GM23338 (cell line): ENCODE measurements at regions not wholly inside any gene's neighbourhood (a gene's known extent, or its start where the extent isn't known, plus 50 kb on each side); places are given as distances from the start of the nearest gene placed in this dataset.

Experiments
- ATAC-seq: fragments of 200-7000 bp; cut with Tn5 transposase; 3 replicates; pipeline ENCODE4 v1.9.1; 2020
- DNase-seq: peaks from one replicate; pipeline ENCODE4 v3.0.0-alpha.2; 2015; ENCODE audit warnings: low spot score
- H2AFZ ChIP-seq: fragments of 200-600 bp; sonication (generic); 2 replicates; pipeline ENCODE4 v1.8.0; 2016; ENCODE audit warnings: antibody characterized with exemption, mild to moderate bottlenecking, moderate library complexity
- H3F3A ChIP-seq: fragments of 200-600 bp; sonication (generic); replicated peaks from 2 replicates; pipeline ENCODE4 v1.8.0; 2017; ENCODE audit warnings: antibody characterized with exemption, mixed run types, low read depth
- H3K27ac ChIP-seq: fragments of 200-600 bp; sonication (generic); 2 replicates; pipeline ENCODE4 v1.6.1; 2016; ENCODE audit warnings: low read depth
- H3K27me3 ChIP-seq: fragments of 200-600 bp; sonication (generic); 2 replicates; pipeline ENCODE4 v1.8.0; 2016; ENCODE audit warnings: mild to moderate bottlenecking, mixed run types, moderate library complexity; ENCODE audit not compliant: insufficient read depth
- H3K36me3 ChIP-seq: fragments of 200-600 bp; sonication (generic); 2 replicates; pipeline ENCODE4 v1.8.0; 2016; ENCODE audit warnings: mild to moderate bottlenecking; ENCODE audit not compliant: insufficient read depth
- H3K4me1 ChIP-seq: fragments of 200-600 bp; sonication (generic); 2 replicates; pipeline ENCODE4 v1.8.0; 2016; ENCODE audit warnings: mild to moderate bottlenecking, moderate library complexity; ENCODE audit not compliant: insufficient read depth
- H3K4me2 ChIP-seq: fragments of 200-600 bp; sonication (generic); 2 replicates; pipeline ENCODE4 v1.7.1; 2017; ENCODE audit warnings: mixed run types
- H3K4me3 ChIP-seq: fragments of 200-600 bp; sonication (generic); 2 replicates; pipeline ENCODE4 v1.6.1; 2016; ENCODE audit warnings: mixed run types
- H3K79me2 ChIP-seq: fragments of 200-600 bp; sonication (generic); replicated peaks from 2 replicates; pipeline ENCODE4 v1.8.0; 2017; ENCODE audit warnings: mild to moderate bottlenecking; ENCODE audit not compliant: insufficient read depth
- H3K9me2 ChIP-seq: fragments of 200-600 bp; sonication (generic); 2 replicates; pipeline ENCODE4 v1.8.0; 2017; ENCODE audit not compliant: insufficient read depth
- H4K20me1 ChIP-seq: fragments of 200-600 bp; sonication (generic); replicated peaks from 2 replicates; pipeline ENCODE4 v1.8.0; 2017; ENCODE audit warnings: mild to moderate bottlenecking; ENCODE audit not compliant: insufficient read depth
- H3K27ac Mint-ChIP-seq: 2 replicates; pipeline ENCODE4 v1.8.0; 2020; ENCODE audit warnings: inconsistent platforms, mild to moderate bottlenecking, moderate library complexity, mixed read lengths
- H3K27me3 Mint-ChIP-seq: 3 replicates; pipeline ENCODE4 v1.8.0; 2022; ENCODE audit warnings: low read depth, mild to moderate bottlenecking, moderate library complexity, mixed read lengths, inconsistent platforms; ENCODE audit not compliant: insufficient read depth, poor library complexity
- H3K36me3 Mint-ChIP-seq: 3 replicates; pipeline ENCODE4 v1.8.0; 2021; ENCODE audit warnings: low read depth, mild to moderate bottlenecking, inconsistent platforms, moderate library complexity, mixed read lengths
- H3K4me1 Mint-ChIP-seq: 3 replicates; pipeline ENCODE4 v1.8.0; 2020; ENCODE audit warnings: mild to moderate bottlenecking, inconsistent platforms, mixed read lengths
- H3K4me3 Mint-ChIP-seq: 3 replicates; pipeline ENCODE4 v1.8.0; 2021; ENCODE audit warnings: moderate library complexity, mild to moderate bottlenecking, inconsistent platforms, mixed read lengths
- H3K9me3 Mint-ChIP-seq: 3 replicates; pipeline ENCODE4 v1.8.0; 2020; ENCODE audit warnings: moderate library complexity, mild to moderate bottlenecking, inconsistent platforms, mixed read lengths
- CREB1 ChIP-seq: fragments of 250-450 bp; sonication (Bioruptor Pico); IDR thresholded peaks from 2 replicates; pipeline ENCODE4 v1.5.0; 2020; ENCODE audit warnings: low read depth, mild to moderate bottlenecking, moderate library complexity
- EZH2 ChIP-seq: fragments of 200-600 bp; sonication (generic); IDR thresholded peaks from one replicate; pipeline ENCODE4 v1.8.0; 2017; ENCODE audit warnings: antibody characterized with exemption, mild to moderate bottlenecking, low read depth; ENCODE audit not compliant: unreplicated experiment
- EZH2phosphoT487 ChIP-seq: fragments of 200-600 bp; sonication (generic); IDR thresholded peaks from one replicate; pipeline ENCODE4 v1.8.1; 2018; ENCODE audit warnings: antibody characterized with exemption; ENCODE audit not compliant: unreplicated experiment
- NANOG ChIP-seq: IDR thresholded peaks from 2 replicates; pipeline ENCODE4 v1.6.1; 2016; ENCODE audit warnings: antibody characterized with exemption, borderline replicate concordance
- STAT1 ChIP-seq: IDR thresholded peaks from one replicate; pipeline ENCODE4 v1.6.1; 2016; ENCODE audit warnings: antibody characterized with exemption; ENCODE audit not compliant: unreplicated experiment
- ZNF114 ChIP-seq: fragments of 250-450 bp; sonication (Bioruptor Pico); IDR thresholded peaks from 2 replicates; pipeline ENCODE4 v1.5.0; 2020; ENCODE audit warnings: mild to moderate bottlenecking, moderate library complexity
- ZNF331 ChIP-seq: fragments of 250-450 bp; sonication (Bioruptor Pico); IDR thresholded peaks from 2 replicates; pipeline ENCODE4 v1.5.0; 2020; ENCODE audit warnings: low read depth, mild to moderate bottlenecking, moderate library complexity
- TF ChIP-seq, protein P1 (sequence below): fragments of 250-450 bp; sonication (Bioruptor Pico); IDR thresholded peaks from 2 replicates; pipeline ENCODE4 v1.5.0; 2020; ENCODE audit warnings: mild to moderate bottlenecking, moderate library complexity
- TF ChIP-seq, protein P2 (sequence below): IDR thresholded peaks from one replicate; pipeline ENCODE4 v1.6.1; 2018; ENCODE audit warnings: antibody characterized with exemption; ENCODE audit not compliant: unreplicated experiment

DNA sequence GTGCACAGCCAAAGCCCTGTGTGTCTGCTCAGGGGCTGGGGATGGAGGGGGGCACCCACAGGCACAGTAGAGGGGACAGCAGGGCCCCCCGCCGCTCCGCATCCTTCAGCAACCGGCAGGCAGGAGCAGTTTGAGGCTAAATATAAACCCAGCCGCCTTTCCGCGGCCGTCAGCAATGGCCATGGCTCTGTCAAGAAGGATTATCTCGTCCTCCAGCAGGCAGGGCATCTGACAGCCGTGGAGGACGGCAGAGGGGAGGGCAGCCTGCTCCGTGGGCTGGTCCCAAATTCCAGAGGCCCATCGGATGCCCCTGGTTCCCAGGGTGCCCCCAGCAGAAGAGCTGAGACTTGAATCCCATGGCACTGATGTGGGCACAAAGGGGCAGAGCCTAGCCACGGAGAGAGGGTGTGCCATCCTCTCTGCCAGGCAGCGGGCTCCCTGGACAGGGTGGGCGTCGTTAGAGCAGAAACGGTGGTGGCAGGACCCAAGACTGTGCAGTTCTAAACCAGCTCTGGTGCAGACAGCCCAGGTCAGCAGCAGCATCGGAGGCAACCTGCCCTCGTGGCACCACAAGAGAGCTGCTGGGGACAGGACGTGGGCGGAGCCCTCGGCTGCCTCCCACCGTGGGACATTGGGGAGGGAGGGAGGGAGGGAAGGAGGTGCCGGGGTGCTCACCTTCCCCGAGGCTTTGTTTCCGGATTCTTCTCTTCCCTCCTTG is 198.8 kb upstream of the CIBAR2 start:
- no peaks in the 10 kb centered on the region for H3K27me3 ChIP-seq
- peaks cover 26% of the 10 kb centered on the region for H3K27me3 Mint-ChIP-seq
- peak overlapping the region; percentile 69 for H3K4me2 ChIP-seq
- no peak overlapping the region for H3K27ac ChIP-seq
- H3F3A ChIP-seq: no peaks in the 10 kb centered on the region; the same call in none of the 2 replicates
- 0 out of 2 replicates have a peak, but pooled peaks cover 5% of the 10 kb centered on the region for H3K79me2 ChIP-seq
- peaks cover 3% of the 10 kb centered on the region; the same call in 1 of the 2 replicates for H4K20me1 ChIP-seq
- H3K4me1 ChIP-seq: peaks cover 37% of the 10 kb centered on the region
- TF ChIP-seq, protein P1, sequence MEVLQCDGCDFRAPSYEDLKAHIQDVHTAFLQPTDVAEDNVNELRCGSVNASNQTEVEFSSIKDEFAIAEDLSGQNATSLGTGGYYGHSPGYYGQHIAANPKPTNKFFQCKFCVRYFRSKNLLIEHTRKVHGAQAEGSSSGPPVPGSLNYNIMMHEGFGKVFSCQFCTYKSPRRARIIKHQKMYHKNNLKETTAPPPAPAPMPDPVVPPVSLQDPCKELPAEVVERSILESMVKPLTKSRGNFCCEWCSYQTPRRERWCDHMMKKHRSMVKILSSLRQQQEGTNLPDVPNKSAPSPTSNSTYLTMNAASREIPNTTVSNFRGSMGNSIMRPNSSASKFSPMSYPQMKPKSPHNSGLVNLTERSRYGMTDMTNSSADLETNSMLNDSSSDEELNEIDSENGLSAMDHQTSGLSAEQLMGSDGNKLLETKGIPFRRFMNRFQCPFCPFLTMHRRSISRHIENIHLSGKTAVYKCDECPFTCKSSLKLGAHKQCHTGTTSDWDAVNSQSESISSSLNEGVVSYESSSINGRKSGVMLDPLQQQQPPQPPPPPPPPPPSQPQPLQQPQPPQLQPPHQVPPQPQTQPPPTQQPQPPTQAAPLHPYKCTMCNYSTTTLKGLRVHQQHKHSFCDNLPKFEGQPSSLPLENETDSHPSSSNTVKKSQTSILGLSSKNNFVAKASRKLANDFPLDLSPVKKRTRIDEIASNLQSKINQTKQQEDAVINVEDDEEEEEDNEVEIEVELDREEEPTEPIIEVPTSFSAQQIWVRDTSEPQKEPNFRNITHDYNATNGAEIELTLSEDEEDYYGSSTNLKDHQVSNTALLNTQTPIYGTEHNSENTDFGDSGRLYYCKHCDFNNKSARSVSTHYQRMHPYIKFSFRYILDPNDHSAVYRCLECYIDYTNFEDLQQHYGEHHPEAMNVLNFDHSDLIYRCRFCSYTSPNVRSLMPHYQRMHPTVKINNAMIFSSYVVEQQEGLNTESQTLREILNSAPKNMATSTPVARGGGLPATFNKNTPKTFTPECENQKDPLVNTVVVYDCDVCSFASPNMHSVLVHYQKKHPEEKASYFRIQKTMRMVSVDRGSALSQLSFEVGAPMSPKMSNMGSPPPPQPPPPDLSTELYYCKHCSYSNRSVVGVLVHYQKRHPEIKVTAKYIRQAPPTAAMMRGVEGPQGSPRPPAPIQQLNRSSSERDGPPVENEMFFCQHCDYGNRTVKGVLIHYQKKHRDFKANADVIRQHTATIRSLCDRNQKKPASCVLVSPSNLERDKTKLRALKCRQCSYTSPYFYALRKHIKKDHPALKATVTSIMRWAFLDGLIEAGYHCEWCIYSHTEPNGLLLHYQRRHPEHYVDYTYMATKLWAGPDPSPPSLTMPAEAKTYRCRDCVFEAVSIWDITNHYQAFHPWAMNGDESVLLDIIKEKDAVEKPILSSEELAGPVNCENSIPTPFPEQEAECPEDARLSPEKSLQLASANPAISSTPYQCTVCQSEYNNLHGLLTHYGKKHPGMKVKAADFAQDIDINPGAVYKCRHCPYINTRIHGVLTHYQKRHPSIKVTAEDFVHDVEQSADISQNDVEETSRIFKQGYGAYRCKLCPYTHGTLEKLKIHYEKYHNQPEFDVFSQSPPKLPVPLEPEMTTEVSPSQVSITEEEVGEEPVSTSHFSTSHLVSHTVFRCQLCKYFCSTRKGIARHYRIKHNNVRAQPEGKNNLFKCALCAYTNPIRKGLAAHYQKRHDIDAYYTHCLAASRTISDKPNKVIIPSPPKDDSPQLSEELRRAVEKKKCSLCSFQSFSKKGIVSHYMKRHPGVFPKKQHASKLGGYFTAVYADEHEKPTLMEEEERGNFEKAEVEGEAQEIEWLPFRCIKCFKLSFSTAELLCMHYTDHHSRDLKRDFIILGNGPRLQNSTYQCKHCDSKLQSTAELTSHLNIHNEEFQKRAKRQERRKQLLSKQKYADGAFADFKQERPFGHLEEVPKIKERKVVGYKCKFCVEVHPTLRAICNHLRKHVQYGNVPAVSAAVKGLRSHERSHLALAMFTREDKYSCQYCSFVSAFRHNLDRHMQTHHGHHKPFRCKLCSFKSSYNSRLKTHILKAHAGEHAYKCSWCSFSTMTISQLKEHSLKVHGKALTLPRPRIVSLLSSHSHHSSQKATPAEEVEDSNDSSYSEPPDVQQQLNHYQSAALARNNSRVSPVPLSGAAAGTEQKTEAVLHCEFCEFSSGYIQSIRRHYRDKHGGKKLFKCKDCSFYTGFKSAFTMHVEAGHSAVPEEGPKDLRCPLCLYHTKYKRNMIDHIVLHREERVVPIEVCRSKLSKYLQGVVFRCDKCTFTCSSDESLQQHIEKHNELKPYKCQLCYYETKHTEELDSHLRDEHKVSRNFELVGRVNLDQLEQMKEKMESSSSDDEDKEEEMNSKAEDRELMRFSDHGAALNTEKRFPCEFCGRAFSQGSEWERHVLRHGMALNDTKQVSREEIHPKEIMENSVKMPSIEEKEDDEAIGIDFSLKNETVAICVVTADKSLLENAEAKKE (CRISPR knock-in tag): no peak
- TF ChIP-seq ZNF331 (CRISPR knock-in tag): no peak
- no peak for TF ChIP-seq CREB1
- no peak for TF ChIP-seq NANOG
- TF ChIP-seq, protein P2, sequence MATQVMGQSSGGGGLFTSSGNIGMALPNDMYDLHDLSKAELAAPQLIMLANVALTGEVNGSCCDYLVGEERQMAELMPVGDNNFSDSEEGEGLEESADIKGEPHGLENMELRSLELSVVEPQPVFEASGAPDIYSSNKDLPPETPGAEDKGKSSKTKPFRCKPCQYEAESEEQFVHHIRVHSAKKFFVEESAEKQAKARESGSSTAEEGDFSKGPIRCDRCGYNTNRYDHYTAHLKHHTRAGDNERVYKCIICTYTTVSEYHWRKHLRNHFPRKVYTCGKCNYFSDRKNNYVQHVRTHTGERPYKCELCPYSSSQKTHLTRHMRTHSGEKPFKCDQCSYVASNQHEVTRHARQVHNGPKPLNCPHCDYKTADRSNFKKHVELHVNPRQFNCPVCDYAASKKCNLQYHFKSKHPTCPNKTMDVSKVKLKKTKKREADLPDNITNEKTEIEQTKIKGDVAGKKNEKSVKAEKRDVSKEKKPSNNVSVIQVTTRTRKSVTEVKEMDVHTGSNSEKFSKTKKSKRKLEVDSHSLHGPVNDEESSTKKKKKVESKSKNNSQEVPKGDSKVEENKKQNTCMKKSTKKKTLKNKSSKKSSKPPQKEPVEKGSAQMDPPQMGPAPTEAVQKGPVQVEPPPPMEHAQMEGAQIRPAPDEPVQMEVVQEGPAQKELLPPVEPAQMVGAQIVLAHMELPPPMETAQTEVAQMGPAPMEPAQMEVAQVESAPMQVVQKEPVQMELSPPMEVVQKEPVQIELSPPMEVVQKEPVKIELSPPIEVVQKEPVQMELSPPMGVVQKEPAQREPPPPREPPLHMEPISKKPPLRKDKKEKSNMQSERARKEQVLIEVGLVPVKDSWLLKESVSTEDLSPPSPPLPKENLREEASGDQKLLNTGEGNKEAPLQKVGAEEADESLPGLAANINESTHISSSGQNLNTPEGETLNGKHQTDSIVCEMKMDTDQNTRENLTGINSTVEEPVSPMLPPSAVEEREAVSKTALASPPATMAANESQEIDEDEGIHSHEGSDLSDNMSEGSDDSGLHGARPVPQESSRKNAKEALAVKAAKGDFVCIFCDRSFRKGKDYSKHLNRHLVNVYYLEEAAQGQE: no peak
- no peak for TF ChIP-seq ZNF114 (CRISPR knock-in tag)
- TF ChIP-seq STAT1: no peak
- no peak for TF ChIP-seq EZH2phosphoT487
- no peak for TF ChIP-seq EZH2
- no peak overlapping the region for H2AFZ ChIP-seq
- H3K36me3 Mint-ChIP-seq: peaks cover 5% of the 10 kb centered on the region; the same call in 2 of the 3 replicates
- peaks cover 71% of the 10 kb centered on the region for H3K4me1 Mint-ChIP-seq
- peak overlapping the region; percentile 53; the same call in 2 of the 3 replicates for H3K4me3 Mint-ChIP-seq
- no peaks in the 10 kb centered on the region; the same call in 2 of the 3 replicates for H3K9me3 Mint-ChIP-seq
- H3K27ac Mint-ChIP-seq: no peak overlapping the region
- no peak overlapping the region for H3K4me3 ChIP-seq
- DNase-seq (peak; percentile 51), ATAC-seq (peak; percentile 16)
- no peaks in the 10 kb centered on the region for H3K9me2 ChIP-seq
- H3K36me3 ChIP-seq: no peaks in the 10 kb centered on the region
